ENCODE measurements at regions not wholly inside any gene's neighbourhood (a gene's known extent, or its start where the extent isn't known, plus 50 kb on each side); places are given as distances from the start of the nearest gene placed in this dataset.

- Histone ChIP-seq H3K27ac (no peak overlapping the region), H3K36me3 (replicated peaks; ENCODE audit: insufficient read depth, low read depth) (no peaks in the 10 kb centered on the region), H3K4me1 (ENCODE audit: insufficient read depth) (peaks cover 9% of the 10 kb centered on the region), H3K4me3 (no peak overlapping the region), H2AFZ (no peak overlapping the region), H3K9me3 (ENCODE audit: low read depth) (no peaks in the 10 kb centered on the region), H3K79me2 (no peaks in the 10 kb centered on the region), H3K9me2 (replicated peaks; ENCODE audit: insufficient read depth) (no peaks in the 10 kb centered on the region), H4K20me1 (ENCODE audit: insufficient read depth, poor library complexity, severe bottlenecking) (no peaks in the 10 kb centered on the region), H3K27me3 (no peaks in the 10 kb centered on the region), H3K4me2 (no peak overlapping the region)
- 87% methylated on average over 3 of the region's 3 CpGs for WGBS (ENCODE audit: low lambda C conversion rate, missing lambda C conversion rate)
- no peak for DNase-seq (ENCODE audit: low spot score)
- no peak for TF ChIP-seq CTCF (IDR thresholded peaks at IDR 0.05; ENCODE audit: poor library complexity)
- no peak for TF ChIP-seq EZH2phosphoT487 (IDR thresholded peaks at IDR 0.05; ENCODE audit: low read depth, severe bottlenecking, unreplicated experiment)
- no peak for TF ChIP-seq EZH2 (IDR thresholded peaks at IDR 0.05; ENCODE audit: borderline replicate concordance)
Observed at GRCh38 chr10:31601136-31601535, 282.1 kb downstream of the ZEB1 start.

DNA sequence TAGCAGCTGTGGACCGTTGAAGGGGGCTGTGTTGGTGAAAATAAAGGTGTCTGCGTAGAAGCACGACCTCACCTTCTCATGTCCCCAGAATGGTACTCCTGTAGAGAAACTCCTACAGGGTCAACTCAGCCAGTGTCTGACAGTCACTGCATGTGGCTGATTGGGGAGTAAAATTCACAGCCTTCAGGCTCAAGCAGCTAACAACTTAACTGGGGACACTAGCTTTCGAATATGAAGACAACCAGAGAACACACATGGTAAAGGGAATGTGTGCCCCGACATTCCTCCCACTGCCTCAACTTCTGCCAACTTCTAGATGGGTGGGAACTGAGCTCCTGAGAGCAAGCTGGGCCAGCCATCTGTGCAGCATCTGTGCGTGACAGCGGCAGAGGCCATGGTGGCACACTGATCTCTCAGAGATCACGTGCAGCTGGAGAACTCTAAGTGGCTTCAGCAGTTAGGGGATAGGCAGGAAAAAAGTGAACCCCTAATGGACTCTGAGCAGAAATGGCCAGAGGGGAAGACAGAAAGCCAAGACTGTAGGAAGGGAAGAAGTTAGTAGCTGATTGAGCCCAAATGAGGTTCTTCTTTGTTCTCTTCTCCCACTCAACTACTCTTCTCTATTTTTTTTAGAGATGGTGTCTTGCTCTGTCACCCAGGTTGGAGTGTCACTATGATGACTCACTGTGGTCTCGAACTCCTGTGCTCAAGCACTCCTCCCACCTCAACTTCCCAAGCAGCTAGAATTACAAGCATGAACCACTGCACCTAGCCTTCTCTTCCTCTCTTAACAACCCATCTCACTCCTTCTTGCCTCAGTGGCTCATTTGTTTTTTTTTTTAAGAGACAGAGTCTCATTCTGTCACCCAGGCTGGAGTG is 280.8 kb downstream of the ZEB1 start:
- no peaks in the 10 kb centered on the region for H4K20me1 ChIP-seq (ENCODE audit: insufficient read depth, poor library complexity, severe bottlenecking)
- no peaks in the 10 kb centered on the region for H3K79me2 ChIP-seq
- H3K9me2 ChIP-seq (replicated peaks; ENCODE audit: insufficient read depth) = no peaks in the 10 kb centered on the region
- no peaks in the 10 kb centered on the region for H3K9me3 ChIP-seq (ENCODE audit: low read depth)
- no peak for DNase-seq (ENCODE audit: low spot score)
- H3K27me3 ChIP-seq = no peaks in the 10 kb centered on the region
- H3K4me3 ChIP-seq = no peak overlapping the region
- H3K4me1 ChIP-seq (ENCODE audit: insufficient read depth) = peaks cover 9% of the 10 kb centered on the region
- H2AFZ ChIP-seq = no peak overlapping the region
- TF ChIP-seq EZH2 (IDR thresholded peaks at IDR 0.05; ENCODE audit: borderline replicate concordance) = no peak
- TF ChIP-seq EZH2phosphoT487 (IDR thresholded peaks at IDR 0.05; ENCODE audit: low read depth, severe bottlenecking, unreplicated experiment) = no peak
- TF ChIP-seq CTCF (IDR thresholded peaks at IDR 0.05; ENCODE audit: poor library complexity) = no peak
- no peak overlapping the region for H3K27ac ChIP-seq
- H3K4me2 ChIP-seq = no peak overlapping the region
- WGBS (ENCODE audit: low lambda C conversion rate, missing lambda C conversion rate) = 84% methylated on average over 9 of the region's 9 CpGs
- H3K36me3 ChIP-seq (replicated peaks; ENCODE audit: insufficient read depth, low read depth) = no peaks in the 10 kb centered on the region

- no peaks in the 10 kb centered on the region for H4K20me1 ChIP-seq (ENCODE audit: insufficient read depth, poor library complexity, severe bottlenecking)
- no peaks in the 10 kb centered on the region for H3K27me3 ChIP-seq
- H2AFZ ChIP-seq = no peak overlapping the region
- 95% methylated on average over 2 of the region's 2 CpGs for WGBS (ENCODE audit: low lambda C conversion rate, missing lambda C conversion rate)
- DNase-seq (ENCODE audit: low spot score) = no peak
- no peak for TF ChIP-seq EZH2 (IDR thresholded peaks at IDR 0.05; ENCODE audit: borderline replicate concordance)
- TF ChIP-seq CTCF (IDR thresholded peaks at IDR 0.05; ENCODE audit: poor library complexity) = no peak
- TF ChIP-seq EZH2phosphoT487 (IDR thresholded peaks at IDR 0.05; ENCODE audit: low read depth, severe bottlenecking, unreplicated experiment) = no peak
- H3K4me2 ChIP-seq = no peak overlapping the region
- H3K4me1 ChIP-seq (ENCODE audit: insufficient read depth) = no peaks in the 10 kb centered on the region
- H3K79me2 ChIP-seq = no peaks in the 10 kb centered on the region
- no peak overlapping the region for H3K27ac ChIP-seq
- H3K9me2 ChIP-seq (replicated peaks; ENCODE audit: insufficient read depth) = no peaks in the 10 kb centered on the region
- no peak overlapping the region for H3K4me3 ChIP-seq
- no peaks in the 10 kb centered on the region for H3K9me3 ChIP-seq (ENCODE audit: low read depth)
- no peaks in the 10 kb centered on the region for H3K36me3 ChIP-seq (replicated peaks; ENCODE audit: insufficient read depth, low read depth)
Observed at GRCh38 chr10:31596765-31597164, 277.7 kb downstream of the ZEB1 start.

All from hepatocyte (in vitro differentiated cells).